ENCODE measurements at regions not wholly inside any gene's neighbourhood (a gene's known extent, or its start where the extent isn't known, plus 50 kb on each side); places are given as distances from the start of the nearest gene placed in this dataset.

GRCh38 chr1:238364214-238364892 is 473.6 kb upstream of the ZP4 start (continued):
- no peak for TF ChIP-seq SALL1 (CRISPR knock-in tag; IDR thresholded peaks at IDR 0.05)
- TF ChIP-seq ZNF777 (CRISPR knock-in tag; IDR thresholded peaks at IDR 0.05) = no peak

- no peaks in the 10 kb centered on the region for H4K20me1 ChIP-seq (ENCODE audit: insufficient read depth, low read length)
- H3K4me2 ChIP-seq (ENCODE audit: low read depth, low read length) = no peak overlapping the region
- no peak for TF ChIP-seq ZSCAN31 (CRISPR knock-in tag; IDR thresholded peaks at IDR 0.05; ENCODE audit: low read depth)
- peak; percentile 53; the same call in 1 of the 2 replicates for TF ChIP-seq ZNF7 (CRISPR knock-in tag; IDR thresholded peaks at IDR 0.05)
- intact Hi-C loops (cut with micrococcal nuclease; ENCODE audit: unreplicated experiment) (no loop called here), in situ Hi-C loops (cut with HindIII; ENCODE audit: extremely low pct_ligation_motif_present, low pct_unique_long_range_greater_than_20kb) (no loop called here)
- peaks cover 81% of the 10 kb centered on the region for H3K9me3 ChIP-seq (ENCODE audit: low read length)
- no peaks in the 10 kb centered on the region for H3K79me2 ChIP-seq (ENCODE audit: insufficient read depth, low read length)
- ATAC-seq = no peak
- ChIA-PET CTCF (ENCODE audit: low intra/inter-chr PET ratio, low total read pairs) (no interaction called here), POLR2A (no interaction called here)
- no peaks in the 10 kb centered on the region for H3K36me3 ChIP-seq (replicated peaks in 1 of 2; ENCODE audit: control insufficient read depth in 1 of 2, insufficient read depth in 2 of 2, low read length in 2 of 2)
- no peak for FAIRE-seq
- H2AFZ ChIP-seq (ENCODE audit: low read length) = no peak overlapping the region
- DNase-seq (ENCODE audit: low spot score) = no peak
- no peaks in the 10 kb centered on the region; a peak in 1 of 5 replicates for H3K27me3 ChIP-seq (ENCODE audit: control insufficient read depth in 1 of 2, insufficient read depth in 2 of 2, low read length in 2 of 2)
- no peak overlapping the region for H3K4me3 ChIP-seq (replicated peaks in 1 of 3; ENCODE audit: insufficient read depth in 1 of 3, low read depth in 2 of 3, low read length in 3 of 3)
- no peak overlapping the region for H3K9ac ChIP-seq (ENCODE audit: insufficient read depth, low read depth, low read length)
- H3K27ac ChIP-seq (ENCODE audit: extremely low read length, insufficient read depth, low read length) = no peak overlapping the region
- H3K4me1 ChIP-seq (ENCODE audit: insufficient read depth, low read length) = no peaks in the 10 kb centered on the region
- no TSS peak for BruUV-seq (replicated peaks)
- 30% methylated on average over 7 of the region's 7 CpGs for WGBS (ENCODE audit: low lambda C conversion rate)
Observed at GRCh38 chr1:238360474-238360873, 469.8 kb upstream of the ZP4 start.

DNA sequence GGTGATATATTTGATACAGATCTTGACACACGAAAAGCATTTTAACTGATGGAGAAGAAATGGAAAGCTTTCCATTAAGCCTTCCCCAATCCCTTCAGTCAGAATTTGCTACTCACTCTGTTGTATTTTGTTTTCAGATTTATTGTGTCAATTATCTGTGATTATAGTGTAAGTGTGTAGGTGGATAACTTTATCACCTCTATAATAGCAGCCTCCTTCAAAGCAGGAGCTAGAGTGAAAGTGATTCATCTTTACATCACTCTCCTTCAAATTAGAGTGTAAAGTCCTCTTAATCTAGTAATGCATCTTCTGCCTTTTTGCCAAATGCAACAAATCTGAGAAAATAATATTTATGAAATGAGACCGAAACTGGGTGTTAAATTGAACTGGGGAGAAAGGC is 459.7 kb upstream of the ZP4 start:
- H3K9me3 ChIP-seq (ENCODE audit: low read length) = peaks cover 76% of the 10 kb centered on the region
- no peaks in the 10 kb centered on the region for H3K4me1 ChIP-seq (ENCODE audit: insufficient read depth, low read length)
- WGBS (ENCODE audit: low lambda C conversion rate) = 11% methylated on average over 2 of the region's 2 CpGs
- BruUV-seq (replicated peaks) = no TSS peak
- no peak for FAIRE-seq
- POLR2A ChIA-PET = no interaction called here
- no peak overlapping the region for H3K4me3 ChIP-seq (replicated peaks in 1 of 3; ENCODE audit: insufficient read depth in 1 of 3, low read depth in 2 of 3, low read length in 3 of 3)
- H3K9ac ChIP-seq (ENCODE audit: insufficient read depth, low read depth, low read length) = no peak overlapping the region
- H3K27ac ChIP-seq (ENCODE audit: extremely low read length, insufficient read depth, low read length) = no peak overlapping the region
- ATAC-seq = no peak
- no peaks in the 10 kb centered on the region for H3K27me3 ChIP-seq (ENCODE audit: control insufficient read depth in 1 of 2, insufficient read depth in 2 of 2, low read length in 2 of 2)
- CTCF ChIA-PET (ENCODE audit: low intra/inter-chr PET ratio, low total read pairs) = no interaction called here
- intact Hi-C loops (cut with micrococcal nuclease; ENCODE audit: unreplicated experiment) (no loop called here), in situ Hi-C loops (cut with HindIII; ENCODE audit: extremely low pct_ligation_motif_present, low pct_unique_long_range_greater_than_20kb) (no loop called here)
- H3K36me3 ChIP-seq (replicated peaks in 1 of 2; ENCODE audit: control insufficient read depth in 1 of 2, insufficient read depth in 2 of 2, low read length in 2 of 2) = no peaks in the 10 kb centered on the region
- H3K79me2 ChIP-seq (ENCODE audit: insufficient read depth, low read length) = no peaks in the 10 kb centered on the region
- H4K20me1 ChIP-seq (ENCODE audit: insufficient read depth, low read length) = no peaks in the 10 kb centered on the region
- TF ChIP-seq TP53 (CRISPR knock-in tag; conservative IDR thresholded peaks at IDR 0.05) = no peak
- TF ChIP-seq ZNF44 (CRISPR knock-in tag; IDR thresholded peaks at IDR 0.05) = no peak
- TF ChIP-seq, protein P1, sequence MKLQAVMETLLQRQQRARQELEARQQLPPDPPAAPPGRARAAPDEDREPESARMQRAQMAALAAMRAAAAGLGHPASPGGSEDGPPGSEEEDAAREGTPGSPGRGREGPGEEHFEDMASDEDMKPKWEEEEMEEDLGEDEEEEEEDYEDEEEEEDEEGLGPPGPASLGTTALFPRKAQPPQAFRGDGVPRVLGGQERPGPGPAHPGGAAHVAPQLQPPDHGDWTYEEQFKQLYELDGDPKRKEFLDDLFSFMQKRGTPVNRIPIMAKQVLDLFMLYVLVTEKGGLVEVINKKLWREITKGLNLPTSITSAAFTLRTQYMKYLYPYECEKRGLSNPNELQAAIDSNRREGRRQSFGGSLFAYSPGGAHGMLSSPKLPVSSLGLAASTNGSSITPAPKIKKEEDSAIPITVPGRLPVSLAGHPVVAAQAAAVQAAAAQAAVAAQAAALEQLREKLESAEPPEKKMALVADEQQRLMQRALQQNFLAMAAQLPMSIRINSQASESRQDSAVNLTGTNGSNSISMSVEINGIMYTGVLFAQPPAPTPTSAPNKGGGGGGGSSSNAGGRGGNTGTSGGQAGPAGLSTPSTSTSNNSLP (IDR thresholded peaks at IDR 0.05; ENCODE audit: low read depth, low read length) = no peak
- TF ChIP-seq, protein P2, sequence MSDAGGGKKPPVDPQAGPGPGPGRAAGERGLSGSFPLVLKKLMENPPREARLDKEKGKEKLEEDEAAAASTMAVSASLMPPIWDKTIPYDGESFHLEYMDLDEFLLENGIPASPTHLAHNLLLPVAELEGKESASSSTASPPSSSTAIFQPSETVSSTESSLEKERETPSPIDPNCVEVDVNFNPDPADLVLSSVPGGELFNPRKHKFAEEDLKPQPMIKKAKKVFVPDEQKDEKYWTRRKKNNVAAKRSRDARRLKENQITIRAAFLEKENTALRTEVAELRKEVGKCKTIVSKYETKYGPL (CRISPR knock-in tag; IDR thresholded peaks at IDR 0.05) = no peak
- no peak for TF ChIP-seq IKZF1 (IDR thresholded peaks at IDR 0.05)
- TF ChIP-seq WIZ (CRISPR knock-in tag; IDR thresholded peaks at IDR 0.05) = no peak
- TF ChIP-seq ZNF136 (CRISPR knock-in tag; IDR thresholded peaks at IDR 0.05; ENCODE audit: low read depth) = no peak
- no peak for TF ChIP-seq NFRKB (IDR thresholded peaks at IDR 0.05)
- no peak for TF ChIP-seq STAT5B (CRISPR knock-in tag; IDR thresholded peaks at IDR 0.05)
- no peak for TF ChIP-seq PAWR (CRISPR knock-in tag; IDR thresholded peaks at IDR 0.05; ENCODE audit: borderline replicate concordance)
- H2AFZ ChIP-seq (ENCODE audit: low read length) = no peak overlapping the region
- no peak for DNase-seq (ENCODE audit: low spot score)
- H3K4me2 ChIP-seq (ENCODE audit: low read depth, low read length) = no peak overlapping the region
